Hepatocyte (in vitro differentiated cells): ENCODE measurements at regions not wholly inside any gene's neighbourhood (a gene's known extent, or its start where the extent isn't known, plus 50 kb on each side); places are given as distances from the start of the nearest gene placed in this dataset.

ENCODE experiments used
- CTCF ChIP-seq: fragments of 200-600 bp; sonication (generic); IDR thresholded peaks from 2 replicates; pipeline ENCODE4 v1.5.1; 2016; ENCODE audit warnings: antibody characterized with exemption, mild to moderate bottlenecking; ENCODE audit not compliant: poor library complexity
- EZH2phosphoT487 ChIP-seq: fragments of 200-600 bp; sonication (generic); IDR thresholded peaks from one replicate; pipeline ENCODE4 v1.6.1; 2018; ENCODE audit warnings: antibody characterized with exemption, mild to moderate bottlenecking, low read depth, moderate library complexity; ENCODE audit not compliant: unreplicated experiment, severe bottlenecking

- no peak for TF ChIP-seq CTCF
- TF ChIP-seq EZH2phosphoT487: no peak
Observed at GRCh38 chr3:111332488-111333080, 209.4 kb upstream of the CD96 start.
